Ovary (tissue), 7 donors: ENCODE measurements at regions not wholly inside any gene's neighbourhood (a gene's known extent, or its start where the extent isn't known, plus 50 kb on each side); places are given as distances from the start of the nearest gene placed in this dataset.

Experiments used
- DNase-seq, 5 donors: peaks; one replicate each; pipeline ENCODE4 v3.0.0-alpha.2; 2019 to 2020
- H3K27ac ChIP-seq, 2 donors: fragments of 200-600 bp; one replicate each; pipeline versions ENCODE4 v1.5.1 to v1.8.0; 2019 to 2022
- H3K27me3 ChIP-seq: fragments of 200-600 bp; one replicate; pipeline ENCODE4 v1.8.0; 2022
- H3K36me3 ChIP-seq: fragments of 200-600 bp; sonication (generic); one replicate; pipeline ENCODE4 v1.5.1; 2019
- H3K4me1 ChIP-seq: one replicate; pipeline ENCODE4 v1.8.1; 2013; ENCODE audit warnings: mild to moderate bottlenecking, moderate library complexity; ENCODE audit not compliant: insufficient read depth
- H3K4me3 ChIP-seq: fragments of 200-600 bp; sonication (generic); one replicate; pipeline ENCODE4 v1.5.1; 2017
- H3K9me3 ChIP-seq, 2 donors: fragments of 200-600 bp in 1 of 2; sonication (generic) in 1 of 2; one replicate each; pipeline versions ENCODE4 v1.5.1 to v1.8.1; 2013 to 2019; ENCODE audit warnings: mild to moderate bottlenecking in 1 of 2, moderate library complexity in 1 of 2
- EP300 ChIP-seq: sonication (generic); formaldehyde crosslinking; IDR thresholded peaks from one replicate; pipeline ENCODE4 v1.6.1; 2017; ENCODE audit warnings: antibody characterized with exemption
- POLR2A ChIP-seq: fragments of 450-650 bp; IDR thresholded peaks from one replicate; pipeline ENCODE4 v1.6.1; 2017; ENCODE audit warnings: antibody characterized with exemption, mild to moderate bottlenecking, moderate library complexity
- WGBS, 3 donors: extraction: QIAGEN DNeasy Blood & Tissue Kit in 1 of 3; methylation state at CpG; one replicate each; pipeline versions ENCODE4 v1.1.5 to v1.1.7; 2013 to 2017; 5-methylcytosine and 5-hydroxymethylcytosine counted together
- intact Hi-C, 4 donors: fragments of 100-400 bp; cut with DNase I; formaldehyde crosslinking; loops; one replicate each; pipeline versions ENCODE4 v1.11.0 to v1.15.1; 2022 to 2023
- TF ChIP-seq, protein P1 (sequence below), 3 donors: fragments of 450-650 bp in 2 of 3; fragments of 200-600 bp in 1 of 3; IDR thresholded peaks; one replicate each; pipeline versions ENCODE4 v1.5.1 to v1.8.0; 2016 to 2022; ENCODE audit warnings: antibody characterized with exemption in 3 of 3, mild to moderate bottlenecking in 1 of 3
- donor health status: DM: no; HTN: no; CAD: no; lungs with moderate emphysema.
- donor health status: DM: no; HTN: no; CAD: no.
- donor health status: Bipolar disorder and iron deficiency.
- donor health status: DM: no; HTN: no; CAD: no.
- donor health status: DM: yes; HTN: yes; CAD: no.

GRCh38 chr10:62506371-62506770 lies 132.2 kb downstream of the ZNF365 start:
- 84 to 87% (median 85%) methylated on average over 3 of the region's 3 CpGs for WGBS, 3 donors
- no peak for DNase-seq

DNA sequence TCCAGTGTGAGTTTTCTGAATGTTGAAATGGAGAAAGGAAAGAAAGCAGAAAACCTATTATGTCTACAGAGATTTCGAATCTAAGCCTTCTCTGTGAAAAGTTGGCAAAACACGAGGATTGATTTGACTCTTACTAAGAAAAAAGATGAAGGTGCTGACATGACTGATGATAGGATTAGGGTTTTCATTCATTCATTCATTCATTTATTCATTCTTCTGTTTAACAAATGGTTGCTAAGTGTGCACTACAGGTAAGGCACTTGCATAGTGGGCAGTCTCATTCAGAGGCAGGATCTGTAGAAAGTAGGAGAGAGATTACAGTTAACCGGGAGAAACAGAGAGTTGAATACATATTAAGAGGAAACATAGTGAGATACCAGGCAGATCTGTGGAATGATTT lies 137.1 kb downstream of the ZNF365 start:
- TF ChIP-seq POLR2A = no peak
- TF ChIP-seq, protein P1, sequence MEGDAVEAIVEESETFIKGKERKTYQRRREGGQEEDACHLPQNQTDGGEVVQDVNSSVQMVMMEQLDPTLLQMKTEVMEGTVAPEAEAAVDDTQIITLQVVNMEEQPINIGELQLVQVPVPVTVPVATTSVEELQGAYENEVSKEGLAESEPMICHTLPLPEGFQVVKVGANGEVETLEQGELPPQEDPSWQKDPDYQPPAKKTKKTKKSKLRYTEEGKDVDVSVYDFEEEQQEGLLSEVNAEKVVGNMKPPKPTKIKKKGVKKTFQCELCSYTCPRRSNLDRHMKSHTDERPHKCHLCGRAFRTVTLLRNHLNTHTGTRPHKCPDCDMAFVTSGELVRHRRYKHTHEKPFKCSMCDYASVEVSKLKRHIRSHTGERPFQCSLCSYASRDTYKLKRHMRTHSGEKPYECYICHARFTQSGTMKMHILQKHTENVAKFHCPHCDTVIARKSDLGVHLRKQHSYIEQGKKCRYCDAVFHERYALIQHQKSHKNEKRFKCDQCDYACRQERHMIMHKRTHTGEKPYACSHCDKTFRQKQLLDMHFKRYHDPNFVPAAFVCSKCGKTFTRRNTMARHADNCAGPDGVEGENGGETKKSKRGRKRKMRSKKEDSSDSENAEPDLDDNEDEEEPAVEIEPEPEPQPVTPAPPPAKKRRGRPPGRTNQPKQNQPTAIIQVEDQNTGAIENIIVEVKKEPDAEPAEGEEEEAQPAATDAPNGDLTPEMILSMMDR (IDR thresholded peaks at IDR 0.05) = no peak
- no peak for TF ChIP-seq EP300
- H3K27ac ChIP-seq = no peak overlapping the region
- no peaks in the 10 kb centered on the region for H3K27me3 ChIP-seq
- H3K36me3 ChIP-seq = no peaks in the 10 kb centered on the region
- no peaks in the 10 kb centered on the region for H3K9me3 ChIP-seq
- WGBS, 3 donors = 92 to 95% (median 95%) methylated on average over 3 of the region's 3 CpGs
- DNase-seq = no peak
- no peak overlapping the region for H3K4me3 ChIP-seq
- intact Hi-C loops = no loop called here
- no peaks in the 10 kb centered on the region for H3K4me1 ChIP-seq

More at GRCh38 chr10:62506371-62506770, 132.2 kb downstream of the ZNF365 start:
- no peaks in the 10 kb centered on the region for H3K4me1 ChIP-seq
- H3K4me3 ChIP-seq = no peak overlapping the region
- H3K36me3 ChIP-seq = no peaks in the 10 kb centered on the region
- TF ChIP-seq EP300 (no peak), POLR2A (no peak)
- TF ChIP-seq, protein P1 (IDR thresholded peaks at IDR 0.05) = no peak
- no peaks in the 10 kb centered on the region for H3K9me3 ChIP-seq
- no peaks in the 10 kb centered on the region for H3K27me3 ChIP-seq
- intact Hi-C loops = no loop called here
- no peak overlapping the region for H3K27ac ChIP-seq

GRCh38 chr10:62511656-62512055 lies 137.5 kb downstream of the ZNF365 start:
- H3K9me3 ChIP-seq = no peaks in the 10 kb centered on the region
- H3K4me3 ChIP-seq = no peak overlapping the region
- H3K27me3 ChIP-seq = no peaks in the 10 kb centered on the region
- H3K36me3 ChIP-seq = no peaks in the 10 kb centered on the region
- no peaks in the 10 kb centered on the region for H3K4me1 ChIP-seq
- TF ChIP-seq EP300 = no peak
- TF ChIP-seq, protein P1 (IDR thresholded peaks at IDR 0.05) = no peak
- TF ChIP-seq POLR2A = no peak
- intact Hi-C loops = no loop called here
- WGBS, 3 donors = 68 to 75% (median 72%) methylated on average over 2 of the region's 2 CpGs
- DNase-seq = no peak
- no peak overlapping the region for H3K27ac ChIP-seq

- DNase-seq = no peak
- no peaks in the 10 kb centered on the region for H3K27me3 ChIP-seq
- no peaks in the 10 kb centered on the region for H3K36me3 ChIP-seq
- no peaks in the 10 kb centered on the region for H3K4me1 ChIP-seq
- 80 to 84% (median 80%) methylated on average over 5 of the region's 5 CpGs for WGBS, 3 donors
- H3K4me3 ChIP-seq = no peak overlapping the region
- TF ChIP-seq EP300 (no peak), POLR2A (no peak)
- TF ChIP-seq, protein P1 (IDR thresholded peaks at IDR 0.05) = no peak
- H3K9me3 ChIP-seq = no peaks in the 10 kb centered on the region
- intact Hi-C loops = no loop called here
- H3K27ac ChIP-seq = no peak overlapping the region
These were observed 138.7 kb downstream of the ZNF365 start for GRCh38 chr10:62512732-62513475.
